Neutrophil (primary cell): ENCODE measurements at regions not wholly inside any gene's neighbourhood (a gene's known extent, or its start where the extent isn't known, plus 50 kb on each side); places are given as distances from the start of the nearest gene placed in this dataset.

ENCODE experiments used
- H3K27ac ChIP-seq: fragments of 200-600 bp; sonication (generic); 2 replicates; pipeline ENCODE4 v1.5.1; 2016; ENCODE audit warnings: mild to moderate bottlenecking, moderate library complexity
- H3K27me3 ChIP-seq: fragments of 200-600 bp; sonication (generic); 2 replicates; pipeline ENCODE4 v1.6.0; 2016; ENCODE audit warnings: mild to moderate bottlenecking
- H3K36me3 ChIP-seq: fragments of 200-600 bp; sonication (generic); 2 replicates; pipeline ENCODE4 v1.5.1; 2017
- H3K4me1 ChIP-seq, 2 experiments: fragments of 200-600 bp in 1 of 2; sonication (generic) in 1 of 2; 1 replicate in 1 of 2; 2 replicates in 1 of 2; pipeline versions ENCODE4 v1.5.1 to v1.6.1; 2013 to 2016; ENCODE audit warnings: low read depth in 1 of 2, low read length in 1 of 2, mild to moderate bottlenecking in 1 of 2, moderate library complexity in 1 of 2; ENCODE audit not compliant: control insufficient read depth in 1 of 2, insufficient read depth in 1 of 2
- H3K4me3 ChIP-seq, 2 experiments: fragments of 200-600 bp in 1 of 2; sonication (generic) in 1 of 2; 1 replicate in 1 of 2; 2 replicates in 1 of 2; pipeline ENCODE4 v1.5.1; 2013 to 2016; ENCODE audit warnings: low read depth in 1 of 2, low read length in 1 of 2, mild to moderate bottlenecking in 1 of 2, moderate library complexity in 1 of 2
- H3K9me3 ChIP-seq: fragments of 200-600 bp; sonication (generic); 2 replicates; pipeline ENCODE4 v1.5.1; 2016
- TF ChIP-seq, protein P1 (sequence below): fragments of 200-600 bp; sonication (generic); IDR thresholded peaks from 2 replicates; pipeline ENCODE4 v1.5.1; 2016; ENCODE audit warnings: antibody characterized with exemption

DNA sequence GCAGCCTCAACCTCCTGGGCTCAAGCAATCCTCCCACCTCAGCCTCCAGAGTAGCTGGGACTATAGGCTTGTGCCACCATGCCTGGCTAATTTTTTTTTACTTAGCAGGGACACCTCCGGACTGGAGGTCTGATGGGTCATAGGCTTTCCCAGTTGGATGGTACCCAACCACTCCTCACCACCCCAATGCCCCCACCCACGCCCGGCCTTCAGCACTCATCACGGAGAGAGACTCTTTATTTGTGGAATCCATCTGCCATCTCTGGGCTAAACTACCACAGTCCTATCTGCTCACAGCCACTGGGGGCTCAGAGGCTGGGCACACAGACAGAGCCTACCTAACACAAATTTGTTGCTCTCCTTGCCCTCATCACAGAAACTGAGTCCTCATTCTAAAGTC, 58.3 kb upstream of the STXBP1 start:
- TF ChIP-seq, protein P1, sequence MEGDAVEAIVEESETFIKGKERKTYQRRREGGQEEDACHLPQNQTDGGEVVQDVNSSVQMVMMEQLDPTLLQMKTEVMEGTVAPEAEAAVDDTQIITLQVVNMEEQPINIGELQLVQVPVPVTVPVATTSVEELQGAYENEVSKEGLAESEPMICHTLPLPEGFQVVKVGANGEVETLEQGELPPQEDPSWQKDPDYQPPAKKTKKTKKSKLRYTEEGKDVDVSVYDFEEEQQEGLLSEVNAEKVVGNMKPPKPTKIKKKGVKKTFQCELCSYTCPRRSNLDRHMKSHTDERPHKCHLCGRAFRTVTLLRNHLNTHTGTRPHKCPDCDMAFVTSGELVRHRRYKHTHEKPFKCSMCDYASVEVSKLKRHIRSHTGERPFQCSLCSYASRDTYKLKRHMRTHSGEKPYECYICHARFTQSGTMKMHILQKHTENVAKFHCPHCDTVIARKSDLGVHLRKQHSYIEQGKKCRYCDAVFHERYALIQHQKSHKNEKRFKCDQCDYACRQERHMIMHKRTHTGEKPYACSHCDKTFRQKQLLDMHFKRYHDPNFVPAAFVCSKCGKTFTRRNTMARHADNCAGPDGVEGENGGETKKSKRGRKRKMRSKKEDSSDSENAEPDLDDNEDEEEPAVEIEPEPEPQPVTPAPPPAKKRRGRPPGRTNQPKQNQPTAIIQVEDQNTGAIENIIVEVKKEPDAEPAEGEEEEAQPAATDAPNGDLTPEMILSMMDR = no peak
- Histone ChIP-seq H3K4me1 (no peaks in the 10 kb centered on the region), H3K36me3 (no peaks in the 10 kb centered on the region)

DNA sequence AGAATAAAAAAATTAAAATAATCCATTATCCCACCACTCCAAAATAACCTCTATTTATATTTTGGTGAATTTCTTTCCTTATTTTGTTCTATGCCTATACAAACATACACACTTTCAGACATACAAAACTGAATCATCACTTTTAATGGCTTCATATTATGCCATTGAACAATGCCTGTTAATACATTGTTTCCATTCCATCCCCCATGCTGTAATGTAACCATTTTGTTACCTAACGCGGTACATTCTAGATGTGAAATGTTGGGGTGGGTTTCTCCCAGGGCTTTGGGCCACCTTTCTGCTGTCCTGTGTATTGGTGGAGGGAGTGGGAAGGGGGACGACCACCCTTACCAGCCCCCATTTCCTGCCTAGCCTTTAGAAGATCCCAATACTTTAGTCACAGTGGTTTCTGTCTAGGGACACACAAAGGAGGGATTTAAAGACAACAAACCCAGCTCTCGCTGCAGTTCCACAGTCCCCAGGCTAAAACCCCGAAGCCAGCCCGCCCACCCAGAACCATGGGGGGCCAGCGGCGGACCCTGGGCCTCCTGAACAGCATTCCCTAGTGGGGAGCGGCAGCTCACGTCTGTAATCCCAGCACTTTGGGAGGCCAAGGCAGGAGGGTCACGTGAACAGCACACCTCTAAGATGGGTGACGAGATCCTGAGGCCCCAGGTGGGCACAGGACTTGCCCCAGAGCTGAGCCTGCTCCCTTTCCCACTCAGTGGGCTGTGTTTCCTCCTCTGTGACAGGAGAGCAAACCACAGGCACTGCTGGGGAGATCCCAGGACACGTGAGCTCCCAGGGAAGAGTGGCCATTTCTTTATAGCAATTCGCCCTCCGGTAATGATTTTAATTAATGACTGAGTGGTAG, 56.9 kb upstream of the STXBP1 start:
- Histone ChIP-seq H3K36me3 (no peaks in the 10 kb centered on the region), H3K4me3 (no peak overlapping the region), H3K4me1 (no peaks in the 10 kb centered on the region), H3K27me3 (peaks cover 58% of the 10 kb centered on the region), H3K27ac (no peak overlapping the region), H3K9me3 (no peaks in the 10 kb centered on the region)
- TF ChIP-seq, protein P1 = no peak

More for the DNA sequence above, 58.3 kb upstream of the STXBP1 start:
- Histone ChIP-seq H3K4me3 (no peak overlapping the region), H3K27me3 (peaks cover 47% of the 10 kb centered on the region), H3K9me3 (no peaks in the 10 kb centered on the region), H3K27ac (no peak overlapping the region)

DNA sequence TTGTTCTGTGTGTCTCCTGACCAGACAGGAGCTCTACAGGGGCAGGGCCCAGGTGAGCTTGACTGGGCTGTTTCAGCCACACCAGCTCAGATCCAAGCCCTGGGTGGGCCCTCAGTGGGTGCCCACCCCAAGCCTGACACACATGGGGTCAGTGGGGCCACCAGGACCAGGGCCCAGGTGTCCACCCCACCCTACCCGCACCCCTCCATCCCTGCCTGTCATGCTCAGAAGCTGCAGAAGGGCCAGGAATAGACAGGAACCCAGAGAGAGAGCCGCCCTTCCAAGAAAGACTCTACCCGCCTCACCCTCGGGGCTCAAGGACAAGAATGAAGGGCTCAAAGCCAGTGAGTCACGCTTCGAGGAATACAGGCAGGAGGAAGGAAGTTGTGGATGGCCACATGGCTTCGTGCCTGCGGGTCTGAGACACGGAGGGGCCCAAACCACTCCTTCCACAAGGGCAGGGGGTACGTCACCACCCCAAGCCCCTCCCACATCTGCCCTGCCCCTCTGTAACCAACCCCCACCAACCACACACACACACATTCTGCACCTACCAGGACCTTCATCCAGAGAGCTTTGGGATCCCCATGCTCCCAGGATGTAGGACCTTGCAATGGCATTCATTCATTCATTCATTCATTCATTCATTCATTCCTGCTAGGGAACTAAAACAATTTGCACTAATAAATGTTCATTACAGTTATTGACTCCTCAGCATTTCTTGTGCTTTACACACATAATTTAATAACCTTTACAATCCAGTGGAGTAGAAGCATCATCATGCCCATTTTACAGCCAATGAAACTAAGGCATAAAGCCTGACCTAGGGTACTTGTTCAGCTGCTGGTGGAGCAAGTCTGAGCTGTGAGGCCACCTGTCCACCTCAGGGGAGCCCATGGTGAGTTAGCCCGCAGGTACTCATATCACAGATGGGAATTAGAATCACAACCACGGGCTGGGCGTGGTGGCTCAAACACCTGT, 55.9 kb upstream of the STXBP1 start:
- Histone ChIP-seq H3K9me3 (no peaks in the 10 kb centered on the region), H3K27me3 (peaks cover 67% of the 10 kb centered on the region)

DNA sequence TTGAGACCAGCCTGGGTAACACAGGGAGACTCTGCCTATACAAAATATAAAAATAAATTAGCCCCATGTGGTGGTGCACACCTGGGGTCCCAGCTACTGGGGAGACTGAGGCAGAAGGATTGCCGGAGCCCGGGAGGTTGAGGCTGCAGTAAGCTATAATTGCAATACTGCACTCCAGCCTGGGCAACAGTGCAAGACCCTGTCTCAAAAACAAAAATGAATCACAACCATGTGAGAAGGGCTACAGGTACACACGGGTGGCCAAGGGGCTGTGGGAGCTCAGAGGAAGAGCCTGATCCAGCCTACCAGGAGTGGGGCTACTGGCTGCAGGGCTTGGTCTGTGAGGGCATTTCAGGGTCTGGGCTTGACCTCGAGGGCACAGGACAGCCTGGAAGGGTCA, 55.2 kb upstream of the STXBP1 start:
- Histone ChIP-seq H3K9me3 (no peaks in the 10 kb centered on the region), H3K4me3 (no peak overlapping the region), H3K4me1 (no peaks in the 10 kb centered on the region), H3K27ac (no peak overlapping the region), H3K27me3 (peaks cover 74% of the 10 kb centered on the region), H3K36me3 (no peaks in the 10 kb centered on the region)
- TF ChIP-seq, protein P1 = no peak

More for the DNA sequence above, 55.9 kb upstream of the STXBP1 start:
- no peak overlapping the region for H3K4me3 ChIP-seq
- no peak overlapping the region for H3K27ac ChIP-seq
- no peaks in the 10 kb centered on the region for H3K36me3 ChIP-seq
- TF ChIP-seq, protein P1 = no peak
- no peaks in the 10 kb centered on the region for H3K4me1 ChIP-seq

DNA sequence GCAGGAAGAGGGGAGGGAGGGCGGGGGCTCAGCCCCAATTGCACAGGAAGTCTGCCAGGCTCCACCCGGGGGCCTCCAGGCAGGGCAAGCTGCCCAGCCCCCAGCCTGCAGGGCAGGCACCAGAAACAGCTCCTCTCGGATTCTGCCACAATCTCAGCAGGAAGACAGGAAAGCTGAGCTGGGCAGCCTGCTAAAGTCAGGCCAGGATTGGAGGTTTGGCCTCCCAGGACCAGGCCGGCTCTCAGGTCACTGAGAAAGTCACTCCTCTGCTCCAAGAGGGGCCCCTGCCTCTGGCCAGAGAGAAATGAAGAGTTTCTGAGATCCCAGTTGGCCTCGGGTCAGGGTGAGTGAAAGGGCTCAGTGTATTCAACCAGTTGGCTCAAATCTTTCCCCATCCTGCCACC, 54.6 kb upstream of the STXBP1 start:
- Histone ChIP-seq H3K9me3 (no peaks in the 10 kb centered on the region), H3K4me3 (no peak overlapping the region)

More for the DNA sequence above, 54.6 kb upstream of the STXBP1 start:
- H3K4me1 ChIP-seq = no peaks in the 10 kb centered on the region
- no peaks in the 10 kb centered on the region for H3K36me3 ChIP-seq
- no peak overlapping the region for H3K27ac ChIP-seq
- TF ChIP-seq, protein P1 = no peak
- H3K27me3 ChIP-seq = peaks cover 80% of the 10 kb centered on the region
